ENCODE measurements at regions not wholly inside any gene's neighbourhood (a gene's known extent, or its start where the extent isn't known, plus 50 kb on each side); places are given as distances from the start of the nearest gene placed in this dataset.

DNA sequence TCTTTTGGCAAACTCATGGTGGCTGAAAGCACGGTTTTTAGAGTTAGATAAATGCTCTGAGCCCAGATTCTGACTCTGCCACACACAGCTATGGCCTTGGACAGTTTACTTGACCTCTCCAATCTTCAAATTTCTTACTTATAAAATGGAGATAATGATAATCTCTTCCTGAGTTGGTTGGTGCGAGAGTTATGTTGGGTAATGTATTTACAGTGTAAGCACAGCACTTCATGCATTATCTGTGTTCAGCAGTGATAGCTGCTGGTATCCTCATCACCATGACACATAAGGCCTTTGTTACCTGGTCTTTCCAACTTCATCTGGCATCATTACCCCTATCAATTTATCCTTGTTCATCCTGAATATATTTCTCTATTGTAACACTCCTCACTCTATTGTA is 178.8 kb upstream of the ELL2 start:
- TF ChIP-seq POLR2AphosphoS5 (IDR thresholded peaks at IDR 0.05) (no peak), CTCF (IDR thresholded peaks at IDR 0.05) (no peak), POLR2A (IDR thresholded peaks at IDR 0.05) (no peak), EP300 (IDR thresholded peaks at IDR 0.05) (no peak)
